ENCODE measurements at regions not wholly inside any gene's neighbourhood (a gene's known extent, or its start where the extent isn't known, plus 50 kb on each side); places are given as distances from the start of the nearest gene placed in this dataset.
A peak's percentile ranks its signal among the peaks of the same experiment; 100 is the strongest.
"Not testable (repeated sequence)": the region's sequence is repeated elsewhere in the genome, so short reads cannot be mapped to it uniquely, and the experiment has no call there.

- Histone ChIP-seq H3K4me1 (ENCODE audit: control insufficient read depth in 1 of 2, insufficient read depth in 2 of 2, low read length in 2 of 2) (no peaks in the 10 kb centered on the region), H3K9me3 (ENCODE audit: control insufficient read depth, low read length) (no peaks in the 10 kb centered on the region), H3K27ac (ENCODE audit: low read depth in 1 of 2, low read length in 2 of 2) (no peak overlapping the region), H3K36me3 (ENCODE audit: control insufficient read depth in 1 of 2, insufficient read depth in 2 of 2, low read length in 1 of 2) (no peaks in the 10 kb centered on the region), H3K4me3 (ENCODE audit: low read length in 2 of 2) (no peak overlapping the region), H3K27me3 (ENCODE audit: control insufficient read depth in 1 of 2, insufficient read depth in 2 of 2, low read length in 1 of 2) (no peaks in the 10 kb centered on the region)
- no peak for ATAC-seq (ENCODE audit: low FRiP score)
- no peak for DNase-seq
- intact Hi-C loops (cut with DNase I): no loop called here
- WGBS, 2 donors: 67 to 70% methylated on average over 2 of the region's 2 CpGs
Measured at GRCh38 chr2:223283329-223283728, 231.3 kb downstream of the KCNE4 start.

- Histone ChIP-seq H3K9me3 (ENCODE audit: control insufficient read depth, low read length) (no peaks in the 10 kb centered on the region), H3K27me3 (ENCODE audit: control insufficient read depth in 1 of 2, insufficient read depth in 2 of 2, low read length in 1 of 2) (no peaks in the 10 kb centered on the region), H3K36me3 (ENCODE audit: control insufficient read depth in 1 of 2, insufficient read depth in 2 of 2, low read length in 1 of 2) (no peaks in the 10 kb centered on the region), H3K4me1 (ENCODE audit: control insufficient read depth in 1 of 2, insufficient read depth in 2 of 2, low read length in 2 of 2) (no peaks in the 10 kb centered on the region), H3K27ac (ENCODE audit: low read depth in 1 of 2, low read length in 2 of 2) (no peak overlapping the region), H3K4me3 (ENCODE audit: low read length in 2 of 2) (no peak overlapping the region)
- no peak for DNase-seq
- no peak for ATAC-seq (ENCODE audit: low FRiP score)
- intact Hi-C loops (cut with DNase I): no loop called here
Measured at GRCh38 chr2:223283771-223284170, 231.8 kb downstream of the KCNE4 start.

GRCh38 chr2:223285370-223286265 is 233.6 kb downstream of the KCNE4 start:
- no peak for DNase-seq
- Histone ChIP-seq H3K9me3 (ENCODE audit: control insufficient read depth, low read length) (no peaks in the 10 kb centered on the region), H3K27me3 (ENCODE audit: control insufficient read depth in 1 of 2, insufficient read depth in 2 of 2, low read length in 1 of 2) (no peaks in the 10 kb centered on the region), H3K4me3 (ENCODE audit: low read length in 2 of 2) (no peak overlapping the region), H3K4me1 (ENCODE audit: control insufficient read depth in 1 of 2, insufficient read depth in 2 of 2, low read length in 2 of 2) (no peaks in the 10 kb centered on the region), H3K36me3 (ENCODE audit: control insufficient read depth in 1 of 2, insufficient read depth in 2 of 2, low read length in 1 of 2) (no peaks in the 10 kb centered on the region), H3K27ac (ENCODE audit: low read depth in 1 of 2, low read length in 2 of 2) (no peak overlapping the region)
- intact Hi-C loops (cut with DNase I): no loop called here
- 94 to 95% methylated on average over 6 of the region's 6 CpGs for WGBS, 2 donors
- ATAC-seq (ENCODE audit: low FRiP score): peak; percentile 41

- H3K4me1 ChIP-seq (ENCODE audit: control insufficient read depth in 1 of 2, insufficient read depth in 2 of 2, low read length in 2 of 2): no peaks in the 10 kb centered on the region
- H3K4me3 ChIP-seq (ENCODE audit: low read length in 2 of 2): no peak overlapping the region
- no peak overlapping the region for H3K27ac ChIP-seq (ENCODE audit: low read depth in 1 of 2, low read length in 2 of 2)
- H3K36me3 ChIP-seq (ENCODE audit: control insufficient read depth in 1 of 2, insufficient read depth in 2 of 2, low read length in 1 of 2): no peaks in the 10 kb centered on the region
- H3K9me3 ChIP-seq (ENCODE audit: control insufficient read depth, low read length): peaks cover 3% of the 10 kb centered on the region
- ATAC-seq (ENCODE audit: low FRiP score): no peak
- H3K27me3 ChIP-seq (ENCODE audit: control insufficient read depth in 1 of 2, insufficient read depth in 2 of 2, low read length in 1 of 2): no peaks in the 10 kb centered on the region
- DNase-seq: no peak
- intact Hi-C loops (cut with DNase I): no loop called here
Measured at GRCh38 chr2:223294756-223295155, 242.8 kb downstream of the KCNE4 start.

- no peak for DNase-seq
- no peak for ATAC-seq (ENCODE audit: low FRiP score)
- Histone ChIP-seq H3K9me3 (ENCODE audit: control insufficient read depth, low read length) (peaks cover 2% of the 10 kb centered on the region), H3K36me3 (ENCODE audit: control insufficient read depth in 1 of 2, insufficient read depth in 2 of 2, low read length in 1 of 2) (no peaks in the 10 kb centered on the region), H3K4me3 (ENCODE audit: low read length in 2 of 2) (no peak overlapping the region), H3K27me3 (ENCODE audit: control insufficient read depth in 1 of 2, insufficient read depth in 2 of 2, low read length in 1 of 2) (no peaks in the 10 kb centered on the region), H3K4me1 (ENCODE audit: control insufficient read depth in 1 of 2, insufficient read depth in 2 of 2, low read length in 2 of 2) (no peaks in the 10 kb centered on the region), H3K27ac (ENCODE audit: low read depth in 1 of 2, low read length in 2 of 2) (no peak overlapping the region)
- intact Hi-C loops (cut with DNase I): no loop called here
Measured at GRCh38 chr2:223297788-223298187, 245.8 kb downstream of the KCNE4 start.

- H3K27me3 ChIP-seq (ENCODE audit: control insufficient read depth in 1 of 2, insufficient read depth in 2 of 2, low read length in 1 of 2); intact Hi-C loops (cut with DNase I); H3K4me1 ChIP-seq (ENCODE audit: control insufficient read depth in 1 of 2, insufficient read depth in 2 of 2, low read length in 2 of 2); H3K36me3 ChIP-seq (ENCODE audit: control insufficient read depth in 1 of 2, insufficient read depth in 2 of 2, low read length in 1 of 2); ATAC-seq (ENCODE audit: low FRiP score); H3K9me3 ChIP-seq (ENCODE audit: control insufficient read depth, low read length); H3K4me3 ChIP-seq (ENCODE audit: low read length in 2 of 2); DNase-seq; H3K27ac ChIP-seq (ENCODE audit: low read depth in 1 of 2, low read length in 2 of 2): not testable (repeated sequence)
- 91 to 92% methylated on average over 4 of the region's 4 CpGs for WGBS, 2 donors
Measured at GRCh38 chr2:223298329-223298728, 246.3 kb downstream of the KCNE4 start.

- Histone ChIP-seq H3K9me3 (ENCODE audit: control insufficient read depth, low read length) (no peaks in the 10 kb centered on the region), H3K4me1 (ENCODE audit: control insufficient read depth in 1 of 2, insufficient read depth in 2 of 2, low read length in 2 of 2) (no peaks in the 10 kb centered on the region), H3K27me3 (ENCODE audit: control insufficient read depth in 1 of 2, insufficient read depth in 2 of 2, low read length in 1 of 2) (no peaks in the 10 kb centered on the region), H3K4me3 (ENCODE audit: low read length in 2 of 2) (no peak overlapping the region), H3K27ac (ENCODE audit: low read depth in 1 of 2, low read length in 2 of 2) (no peak overlapping the region), H3K36me3 (ENCODE audit: control insufficient read depth in 1 of 2, insufficient read depth in 2 of 2, low read length in 1 of 2) (no peaks in the 10 kb centered on the region)
- 88 to 90% methylated on average over 4 of the region's 4 CpGs for WGBS, 2 donors
- ATAC-seq (ENCODE audit: low FRiP score) (no peak), DNase-seq (no peak)
- intact Hi-C loops (cut with DNase I): no loop called here
Measured at GRCh38 chr2:223300326-223300725, 248.3 kb downstream of the KCNE4 start.

- Histone ChIP-seq H3K4me1 (ENCODE audit: control insufficient read depth in 1 of 2, insufficient read depth in 2 of 2, low read length in 2 of 2) (no peaks in the 10 kb centered on the region), H3K27me3 (ENCODE audit: control insufficient read depth in 1 of 2, insufficient read depth in 2 of 2, low read length in 1 of 2) (no peaks in the 10 kb centered on the region), H3K4me3 (ENCODE audit: low read length in 2 of 2) (no peak overlapping the region), H3K9me3 (ENCODE audit: control insufficient read depth, low read length) (no peaks in the 10 kb centered on the region), H3K27ac (ENCODE audit: low read depth in 1 of 2, low read length in 2 of 2) (no peak overlapping the region), H3K36me3 (ENCODE audit: control insufficient read depth in 1 of 2, insufficient read depth in 2 of 2, low read length in 1 of 2) (no peaks in the 10 kb centered on the region)
- ATAC-seq (ENCODE audit: low FRiP score) (no peak), DNase-seq (no peak)
- intact Hi-C loops (cut with DNase I): no loop called here
- 77 to 80% methylated on average over 3 of the region's 3 CpGs for WGBS, 2 donors
Measured at GRCh38 chr2:223306371-223306770, 254.4 kb downstream of the KCNE4 start.

GRCh38 chr2:223311889-223312680 is 260.1 kb downstream of the KCNE4 start:
- H3K9me3 ChIP-seq (ENCODE audit: control insufficient read depth, low read length): no peaks in the 10 kb centered on the region
- H3K36me3 ChIP-seq (ENCODE audit: control insufficient read depth in 1 of 2, insufficient read depth in 2 of 2, low read length in 1 of 2): no peaks in the 10 kb centered on the region
- ATAC-seq (ENCODE audit: low FRiP score) (no peak), DNase-seq (no peak)
- H3K27me3 ChIP-seq (ENCODE audit: control insufficient read depth in 1 of 2, insufficient read depth in 2 of 2, low read length in 1 of 2): no peaks in the 10 kb centered on the region
- no peak overlapping the region for H3K27ac ChIP-seq (ENCODE audit: low read depth in 1 of 2, low read length in 2 of 2)
- 69 to 70% methylated on average over 11 of the region's 11 CpGs for WGBS, 2 donors
- H3K4me3 ChIP-seq (ENCODE audit: low read length in 2 of 2): no peak overlapping the region
- H3K4me1 ChIP-seq (ENCODE audit: control insufficient read depth in 1 of 2, insufficient read depth in 2 of 2, low read length in 2 of 2): no peaks in the 10 kb centered on the region
- intact Hi-C loops (cut with DNase I): no loop called here
